Fibroblast of mammary gland (primary cell): ENCODE measurements at regions not wholly inside any gene's neighbourhood (a gene's known extent, or its start where the extent isn't known, plus 50 kb on each side); places are given as distances from the start of the nearest gene placed in this dataset.

Experiments
- DNase-seq: peaks from one replicate; pipeline ENCODE4 v3.0.0-alpha.2; 2010; ENCODE audit warnings: low read depth
- H3K4me3 ChIP-seq: 2 replicates; pipeline ENCODE4 v1.5.1; 2011; ENCODE audit warnings: low read depth, mild to moderate bottlenecking, low read length, moderate library complexity; ENCODE audit not compliant: control insufficient read depth
- CTCF ChIP-seq: conservative IDR thresholded peaks from 2 replicates; pipeline ENCODE4 v1.5.1; 2011; ENCODE audit warnings: low read depth, low read length, inconsistent platforms; ENCODE audit not compliant: control insufficient read depth, insufficient read depth

- no peak for TF ChIP-seq CTCF
- H3K4me3 ChIP-seq = no peak overlapping the region
- DNase-seq = no peak
These were observed 244.3 kb upstream of the DCAF8L1 start for GRCh38 chrX:28225513-28225912.

- no peak overlapping the region for H3K4me3 ChIP-seq
- no peak for DNase-seq
- no peak for TF ChIP-seq CTCF
These were observed 242.7 kb upstream of the DCAF8L1 start for GRCh38 chrX:28223991-28224390.

GRCh38 chrX:28223469-28223868 is 242.2 kb upstream of the DCAF8L1 start:
- TF ChIP-seq CTCF = no peak
- no peak overlapping the region for H3K4me3 ChIP-seq
- DNase-seq = no peak

GRCh38 chrX:28205905-28206304 is 224.7 kb upstream of the DCAF8L1 start:
- no peak for TF ChIP-seq CTCF
- no peak for DNase-seq
- no peak overlapping the region for H3K4me3 ChIP-seq

GRCh38 chrX:28205126-28205525 is 223.9 kb upstream of the DCAF8L1 start:
- DNase-seq = no peak
- no peak for TF ChIP-seq CTCF
- no peak overlapping the region for H3K4me3 ChIP-seq

- DNase-seq = peak; percentile 26
- no peak for TF ChIP-seq CTCF
- H3K4me3 ChIP-seq = no peak overlapping the region
These were observed 207.8 kb upstream of the DCAF8L1 start for GRCh38 chrX:28189011-28189410.

GRCh38 chrX:28188526-28188925 is 207.3 kb upstream of the DCAF8L1 start:
- H3K4me3 ChIP-seq = no peak overlapping the region
- no peak for DNase-seq
- TF ChIP-seq CTCF = no peak
